GM04504 (cell line): ENCODE measurements at regions not wholly inside any gene's neighbourhood (a gene's known extent, or its start where the extent isn't known, plus 50 kb on each side); places are given as distances from the start of the nearest gene placed in this dataset.

Experiments
- DNase-seq: peaks from one replicate; pipeline ENCODE4 v3.0.0-alpha.2; 2012; ENCODE audit warnings: low read depth

- no peak for DNase-seq
Observed at GRCh38 chr14:66197276-66197675, 288.9 kb upstream of the CCDC196 start.

GRCh38 chr14:66206554-66206953, 279.6 kb upstream of the CCDC196 start:
- no peak for DNase-seq

GRCh38 chr14:66216763-66217162, 269.4 kb upstream of the CCDC196 start:
- DNase-seq = no peak

- no peak for DNase-seq
Observed at GRCh38 chr14:66219886-66220285, 266.3 kb upstream of the CCDC196 start.

GRCh38 chr14:66224492-66225178, 261.5 kb upstream of the CCDC196 start:
- no peak for DNase-seq

GRCh38 chr14:66225337-66225736, 260.8 kb upstream of the CCDC196 start:
- no peak for DNase-seq

GRCh38 chr14:66228267-66228970, 257.8 kb upstream of the CCDC196 start:
- DNase-seq = no peak

- DNase-seq = no peak
Observed at GRCh38 chr14:66231820-66232219, 254.4 kb upstream of the CCDC196 start.

- DNase-seq = no peak
Observed at GRCh38 chr14:66233591-66233990, 252.6 kb upstream of the CCDC196 start.

GRCh38 chr14:66234411-66234810, 251.8 kb upstream of the CCDC196 start:
- no peak for DNase-seq

- no peak for DNase-seq
Observed at GRCh38 chr14:66237741-66238140, 248.4 kb upstream of the CCDC196 start.

GRCh38 chr14:66238969-66239368, 247.2 kb upstream of the CCDC196 start:
- no peak for DNase-seq

GRCh38 chr14:66239589-66239988, 246.6 kb upstream of the CCDC196 start:
- no peak for DNase-seq

- no peak for DNase-seq
Observed at GRCh38 chr14:66240105-66240504, 246.1 kb upstream of the CCDC196 start.

GRCh38 chr14:66242001-66242400, 244.2 kb upstream of the CCDC196 start:
- DNase-seq = no peak

GRCh38 chr14:66244834-66245233, 241.3 kb upstream of the CCDC196 start:
- DNase-seq = no peak

- no peak for DNase-seq
Observed at GRCh38 chr14:66247662-66248193, 238.4 kb upstream of the CCDC196 start.

- DNase-seq = no peak
Observed at GRCh38 chr14:66248256-66248655, 237.9 kb upstream of the CCDC196 start.

GRCh38 chr14:66249544-66249943, 236.6 kb upstream of the CCDC196 start:
- DNase-seq = no peak

- no peak for DNase-seq
Observed at GRCh38 chr14:66254038-66254437, 232.1 kb upstream of the CCDC196 start.

- DNase-seq = no peak
Observed at GRCh38 chr14:66268802-66269334, 217.3 kb upstream of the CCDC196 start.

- no peak for DNase-seq
Observed at GRCh38 chr14:66272221-66272620, 213.9 kb upstream of the CCDC196 start.

GRCh38 chr14:66273261-66273832, 212.8 kb upstream of the CCDC196 start:
- no peak for DNase-seq
